Stimulated activated CD4-positive, alpha-beta T cell treated with anti-CD3 and anti-CD28 coated beads, Interleukin-4, amount 100 ng/mL, for 48 hours (primary cell): ENCODE measurements at regions not wholly inside any gene's neighbourhood (a gene's known extent, or its start where the extent isn't known, plus 50 kb on each side); places are given as distances from the start of the nearest gene placed in this dataset.
"Not testable (repeated sequence)": the region's sequence is repeated elsewhere in the genome, so short reads cannot be mapped to it uniquely, and the experiment has no call there.

ENCODE experiments used
- DNase-seq, 2 donors: peaks; one replicate each; pipeline ENCODE4 v3.0.0-alpha.2; 2020; ENCODE audit warnings: low read depth in 2 of 2

GRCh38 chr3:126292318-126293070 lies 64.7 kb downstream of the KLF15 start:
- no peak for DNase-seq

GRCh38 chr3:126291537-126291936 lies 65.7 kb downstream of the KLF15 start:
- DNase-seq: no peak

GRCh38 chr3:126291061-126291460 lies 66.1 kb downstream of the KLF15 start:
- DNase-seq: no peak

GRCh38 chr3:126290325-126290724 lies 66.9 kb downstream of the KLF15 start:
- no peak for DNase-seq

- no peak for DNase-seq
These were observed 68.1 kb downstream of the KLF15 start for GRCh38 chr3:126289096-126289495.

- DNase-seq: no peak
These were observed 68.9 kb downstream of the KLF15 start for GRCh38 chr3:126288314-126288713.

- DNase-seq: no peak
These were observed 69.5 kb downstream of the KLF15 start for GRCh38 chr3:126287536-126288241.

- no peak for DNase-seq
These were observed 70.1 kb downstream of the KLF15 start for GRCh38 chr3:126287171-126287535.

GRCh38 chr3:126285369-126285768 lies 71.8 kb downstream of the KLF15 start:
- no peak for DNase-seq

- DNase-seq: no peak
These were observed 72.8 kb downstream of the KLF15 start for GRCh38 chr3:126284258-126284904.

- not testable (repeated sequence) for DNase-seq
These were observed 73.6 kb downstream of the KLF15 start for GRCh38 chr3:126283651-126284050.

- DNase-seq: no peak
These were observed 77.4 kb downstream of the KLF15 start for GRCh38 chr3:126279853-126280252.

- no peak for DNase-seq
These were observed 79.4 kb downstream of the KLF15 start for GRCh38 chr3:126277629-126278378.

- DNase-seq: no peak
These were observed 81.6 kb downstream of the KLF15 start for GRCh38 chr3:126275620-126275904.

GRCh38 chr3:126274735-126275619 lies 82.2 kb downstream of the KLF15 start:
- DNase-seq: no peak

GRCh38 chr3:126270145-126270811 lies 86.9 kb downstream of the KLF15 start:
- DNase-seq: no peak

GRCh38 chr3:126269354-126269753 lies 87.9 kb downstream of the KLF15 start:
- no peak for DNase-seq

- DNase-seq: no peak
These were observed 88.3 kb downstream of the KLF15 start for GRCh38 chr3:126268866-126269265.

- no peak for DNase-seq
These were observed 87.7 kb upstream of the ALDH1L1 start for GRCh38 chr3:126267976-126268615.
